ENCODE measurements at regions not wholly inside any gene's neighbourhood (a gene's known extent, or its start where the extent isn't known, plus 50 kb on each side); places are given as distances from the start of the nearest gene placed in this dataset.

GRCh38 chr15:29334544-29334943 is 64.9 kb upstream of the NSMCE3 start:
- Histone ChIP-seq H3K36me3 (no peaks in the 10 kb centered on the region), H3K27ac (no peak overlapping the region), H3K4me3 (no peak overlapping the region), H3K4me1 (no peaks in the 10 kb centered on the region), H3K27me3 (peaks cover 0 to 8% (median 0%) of the 10 kb centered on the region in 3 donors), H3K9me3 (no peaks in the 10 kb centered on the region)
- no peak for DNase-seq
- no peak for TF ChIP-seq CTCF (IDR thresholded peaks at IDR 0.05)
- no peak for TF ChIP-seq POLR2AphosphoS5 (IDR thresholded peaks at IDR 0.05)
- no peak for TF ChIP-seq POLR2A (IDR thresholded peaks at IDR 0.05)
- TF ChIP-seq EP300 (IDR thresholded peaks at IDR 0.05): no peak
- 77 to 88% (median 85%) methylated on average over 8 to 9 of the region's 9 CpGs for WGBS, 5 donors
- intact Hi-C loops (cut with DNase I; ENCODE audit: low total_unique reads): no loop called here

- WGBS, 5 donors: 71 to 96% (median 76%) methylated on average over 6 of the region's 6 CpGs
- intact Hi-C loops (cut with DNase I; ENCODE audit: low total_unique reads): no loop called here
- Histone ChIP-seq H3K9me3 (no peaks in the 10 kb centered on the region), H3K27me3 (peaks cover 0 to 8% (median 0%) of the 10 kb centered on the region in 3 donors), H3K36me3 (no peaks in the 10 kb centered on the region), H3K4me3 (no peak overlapping the region), H3K27ac (no peak overlapping the region), H3K4me1 (no peaks in the 10 kb centered on the region)
- TF ChIP-seq POLR2AphosphoS5 (IDR thresholded peaks at IDR 0.05): no peak
- no peak for TF ChIP-seq EP300 (IDR thresholded peaks at IDR 0.05)
- no peak for TF ChIP-seq CTCF (IDR thresholded peaks at IDR 0.05)
- no peak for TF ChIP-seq POLR2A (IDR thresholded peaks at IDR 0.05)
- DNase-seq: no peak
Measured at GRCh38 chr15:29333261-29333660, 63.6 kb upstream of the NSMCE3 start.

GRCh38 chr15:29331669-29332068 is 62.0 kb upstream of the NSMCE3 start:
- no peak for TF ChIP-seq POLR2AphosphoS5 (IDR thresholded peaks at IDR 0.05)
- no peak for TF ChIP-seq CTCF (IDR thresholded peaks at IDR 0.05)
- no peak for TF ChIP-seq EP300 (IDR thresholded peaks at IDR 0.05)
- TF ChIP-seq POLR2A (IDR thresholded peaks at IDR 0.05): no peak
- Histone ChIP-seq H3K9me3 (peaks cover 0 to 3% (median 0%) of the 10 kb centered on the region in 4 donors), H3K4me1 (no peaks in the 10 kb centered on the region), H3K36me3 (no peaks in the 10 kb centered on the region), H3K27me3 (peaks cover 0 to 8% (median 0%) of the 10 kb centered on the region in 3 donors), H3K27ac (no peak overlapping the region), H3K4me3 (no peak overlapping the region)
- DNase-seq: no peak
- intact Hi-C loops (cut with DNase I; ENCODE audit: low total_unique reads): no loop called here
- 49 to 61% (median 54%) methylated on average over 6 of the region's 6 CpGs for WGBS, 5 donors

- 90 to 94% (median 91%) methylated on average over 10 of the region's 10 CpGs for WGBS, 5 donors
- Histone ChIP-seq H3K36me3 (no peaks in the 10 kb centered on the region), H3K27ac (no peak overlapping the region), H3K9me3 (peaks cover 0 to 9% (median 4%) of the 10 kb centered on the region in 4 donors), H3K27me3 (peaks cover 0 to 8% (median 0%) of the 10 kb centered on the region in 3 donors), H3K4me3 (no peak overlapping the region), H3K4me1 (no peaks in the 10 kb centered on the region)
- intact Hi-C loops (cut with DNase I; ENCODE audit: low total_unique reads): no loop called here
- TF ChIP-seq EP300 (IDR thresholded peaks at IDR 0.05) (no peak), CTCF (IDR thresholded peaks at IDR 0.05) (no peak), POLR2A (IDR thresholded peaks at IDR 0.05) (no peak), POLR2AphosphoS5 (IDR thresholded peaks at IDR 0.05) (no peak)
- DNase-seq: no peak
Measured at GRCh38 chr15:29331071-29331470, 61.4 kb upstream of the NSMCE3 start.

Data from stomach (tissue), 8 donors.